H1 (cell line): ENCODE measurements at regions not wholly inside any gene's neighbourhood (a gene's known extent, or its start where the extent isn't known, plus 50 kb on each side); places are given as distances from the start of the nearest gene placed in this dataset.

Experiments
- CTCF ChIA-PET: fragments of 300-600 bp; sonication (Branson Sonifier 250); formaldehyde crosslinking; loops from one replicate; lab custom pipeline; 2021; ENCODE audit not compliant: partially characterized antibody; lab: Charles Lee
- POLR2A ChIA-PET: fragments of 300-600 bp; sonication (Branson Sonifier 250); formaldehyde crosslinking; loops from one replicate; lab custom pipeline; 2021; ENCODE audit warnings: inconsistent platforms; ENCODE audit not compliant: partially characterized antibody; lab: Charles Lee
- DNase-seq, 2 experiments: peaks; one replicate each; pipeline versions ENCODE4 v3.0.0 to v3.0.0-alpha.2; 2010 to 2022; ENCODE audit warnings: low spot score in 2 of 2, low read depth in 1 of 2, mixed read lengths in 1 of 2
- FAIRE-seq: peaks from 2 replicates; lab custom pipeline; 2011; peaks lifted over from hg19 to GRCh38; lab: Jason Lieb, UNC
- H2AFZ ChIP-seq: 2 replicates; pipeline ENCODE4 v1.8.1; 2012; ENCODE audit warnings: low read length, inconsistent platforms
- H2AK5ac ChIP-seq: 2 replicates; pipeline ENCODE4 v1.6.1; 2013; ENCODE audit warnings: low read depth, low read length
- H2BK120ac ChIP-seq: replicated peaks from 2 replicates; pipeline ENCODE3; 2013; ENCODE audit warnings: low read depth, low read length, inconsistent platforms
- H2BK12ac ChIP-seq: 2 replicates; pipeline ENCODE4 v1.6.1; 2013; ENCODE audit warnings: low read depth, low read length
- H2BK15ac ChIP-seq: 2 replicates; pipeline ENCODE4 v1.6.1; 2013; ENCODE audit warnings: low read length
- H2BK20ac ChIP-seq: 2 replicates; pipeline ENCODE4 v1.6.1; 2013; ENCODE audit warnings: low read length
- H2BK5ac ChIP-seq: 2 replicates; pipeline ENCODE4 v1.6.1; 2013; ENCODE audit warnings: low read depth, low read length
- H3K14ac ChIP-seq: 2 replicates; pipeline ENCODE4 v1.6.1; 2013; ENCODE audit warnings: inconsistent platforms; ENCODE audit not compliant: insufficient read length
- H3K18ac ChIP-seq: 2 replicates; pipeline ENCODE4 v1.6.1; 2013; ENCODE audit warnings: low read length; ENCODE audit errors: extremely low read depth
- H3K23ac ChIP-seq: 2 replicates; pipeline ENCODE4 v1.6.1; 2013; ENCODE audit warnings: inconsistent platforms; ENCODE audit not compliant: insufficient read length
- H3K23me2 ChIP-seq: 2 replicates; pipeline ENCODE4 v1.6.1; 2013; ENCODE audit warnings: low read depth, low read length
- H3K27ac ChIP-seq: 2 replicates; pipeline ENCODE4 v1.6.1; 2011; ENCODE audit warnings: low read depth, low read length, inconsistent platforms
- H3K27me3 ChIP-seq, 4 experiments: replicated peaks in 1 of 4; 1 replicate in 1 of 4; 2 replicates in 3 of 4; pipeline versions ENCODE4 v1.6.1 to v1.8.1; 2011 to 2013; ENCODE audit warnings: low read length in 3 of 4, mild to moderate bottlenecking in 3 of 4, inconsistent platforms in 2 of 4, mixed read lengths in 2 of 4, moderate library complexity in 1 of 4; ENCODE audit not compliant: control insufficient read depth in 3 of 4, insufficient read depth in 3 of 4; ENCODE audit errors: extremely low read depth in 1 of 4
- H3K36me3 ChIP-seq, 4 experiments: 2 replicates each; pipeline versions ENCODE4 v1.6.1 to v1.8.1; 2011 to 2013; ENCODE audit warnings: mild to moderate bottlenecking in 4 of 4, low read length in 3 of 4, moderate library complexity in 2 of 4, control low read depth in 1 of 4, inconsistent platforms in 1 of 4; ENCODE audit not compliant: insufficient read depth in 4 of 4, control insufficient read depth in 2 of 4
- H3K4ac ChIP-seq: replicated peaks from 2 replicates; pipeline ENCODE3; 2013; ENCODE audit warnings: low read length, low read depth, mixed read lengths, inconsistent platforms; ENCODE audit not compliant: insufficient read length
- H3K4me1 ChIP-seq, 4 experiments: replicated peaks in 1 of 4; 1 replicate in 1 of 4; 2 replicates in 3 of 4; pipeline versions ENCODE4 v1.6.1 to v1.8.1; 2011 to 2013; ENCODE audit warnings: low read length in 3 of 4, inconsistent platforms in 2 of 4, mixed read lengths in 1 of 4; ENCODE audit not compliant: insufficient read depth in 4 of 4, control insufficient read depth in 3 of 4
- H3K4me2 ChIP-seq, 2 experiments: 2 replicates each; pipeline versions ENCODE4 v1.6.1 to v1.8.1; 2011 to 2013; ENCODE audit warnings: low read depth in 2 of 2, low read length in 2 of 2, control low read depth in 1 of 2, inconsistent platforms in 1 of 2, mild to moderate bottlenecking in 1 of 2; ENCODE audit not compliant: insufficient read depth in 1 of 2
- H3K4me3 ChIP-seq, 4 experiments: fragments of 200-600, 300-600 bp in 1 of 4; sonication (generic), shearing (Covaris generic), sonication (Bioruptor Twin) in 1 of 4; 2 replicates each; pipeline versions ENCODE4 v1.5.1 to v1.8.1; 2011 to 2016; ENCODE audit warnings: low read length in 4 of 4, low read depth in 3 of 4, control low read depth in 2 of 4, inconsistent platforms in 2 of 4, mild to moderate bottlenecking in 2 of 4, mixed read lengths in 1 of 4, moderate library complexity in 1 of 4; ENCODE audit not compliant: insufficient read depth in 2 of 4; ENCODE audit errors: extremely low read depth in 1 of 4
- H3K56ac ChIP-seq: replicated peaks from 2 replicates; pipeline ENCODE3; 2013; ENCODE audit warnings: low read depth, mild to moderate bottlenecking, mixed read lengths, low read length, inconsistent platforms; ENCODE audit not compliant: insufficient read length
- H3K79me1 ChIP-seq: 2 replicates; pipeline ENCODE4 v1.6.1; 2013; ENCODE audit warnings: low read depth, low read length, control low read depth
- H3K79me2 ChIP-seq, 2 experiments: 2 replicates each; pipeline versions ENCODE4 v1.6.1 to v1.8.1; 2012 to 2013; ENCODE audit warnings: low read length in 2 of 2, mild to moderate bottlenecking in 2 of 2, inconsistent platforms in 1 of 2; ENCODE audit not compliant: insufficient read depth in 2 of 2, control insufficient read depth in 1 of 2
- H3K9ac ChIP-seq, 4 experiments: replicated peaks in 1 of 4; 1 replicate in 1 of 4; 2 replicates in 3 of 4; pipeline versions ENCODE4 v1.6.1 to v1.8.1; 2011 to 2013; ENCODE audit warnings: low read depth in 3 of 4, low read length in 3 of 4, control low read depth in 2 of 4, mild to moderate bottlenecking in 2 of 4, moderate library complexity in 2 of 4, inconsistent platforms in 1 of 4; ENCODE audit errors: extremely low read depth in 1 of 4
- H3K9me3 ChIP-seq, 2 experiments: 2 replicates each; pipeline versions ENCODE4 v1.6.1 to v1.8.1; 2012 to 2013; ENCODE audit warnings: mild to moderate bottlenecking in 2 of 2, moderate library complexity in 2 of 2, control low read depth in 1 of 2, inconsistent platforms in 1 of 2, low read depth in 1 of 2, low read length in 1 of 2, mixed read lengths in 1 of 2; ENCODE audit not compliant: insufficient read depth in 2 of 2
- H4K20me1 ChIP-seq, 2 experiments: replicated peaks in 1 of 2; 2 replicates each; pipeline versions ENCODE3 to v1.8.1; 2011 to 2013; ENCODE audit warnings: inconsistent platforms in 2 of 2, low read length in 2 of 2, mild to moderate bottlenecking in 1 of 2; ENCODE audit not compliant: insufficient read depth in 2 of 2, control insufficient read depth in 1 of 2
- H4K5ac ChIP-seq: 2 replicates; pipeline ENCODE4 v1.6.1; 2013; ENCODE audit warnings: low read length, low read depth, mixed read lengths, inconsistent platforms; ENCODE audit not compliant: insufficient read length
- H4K8ac ChIP-seq: 2 replicates; pipeline ENCODE4 v1.8.0; 2013; ENCODE audit warnings: mild to moderate bottlenecking, moderate library complexity, low read length, inconsistent platforms; ENCODE audit not compliant: insufficient read depth; ENCODE audit errors: extremely low read depth
- H4K91ac ChIP-seq: replicated peaks from 2 replicates; pipeline ENCODE3; 2013; ENCODE audit warnings: low read length, mixed read lengths, inconsistent platforms; ENCODE audit not compliant: insufficient read length
- CBX8 ChIP-seq: fragments of 300-800, 300-1000 bp; sonication (generic); IDR thresholded peaks from 2 replicates; pipeline ENCODE4 v1.7.1; 2016; ENCODE audit warnings: low read depth, low read length, borderline replicate concordance
- FOSL1 ChIP-seq: IDR thresholded peaks from 2 replicates; pipeline ENCODE4 v1.6.1; 2011; ENCODE audit warnings: mild to moderate bottlenecking, low read depth, low read length, moderate library complexity; ENCODE audit not compliant: insufficient read depth
- HDAC6 ChIP-seq: IDR thresholded peaks from one replicate; pipeline ENCODE4 v1.7.1; 2012; ENCODE audit warnings: low read depth, mild to moderate bottlenecking, inconsistent platforms, low read length, moderate library complexity
- KDM5A ChIP-seq: fragments of 200-600 bp; IDR thresholded peaks from 2 replicates; pipeline ENCODE4 v1.7.1; 2012; ENCODE audit warnings: mild to moderate bottlenecking, low read length, inconsistent platforms, mixed read lengths
- RAD21 ChIP-seq, 2 experiments: IDR thresholded peaks in 1 of 2; conservative IDR thresholded peaks in 1 of 2; 2 replicates each; pipeline ENCODE4 v1.6.1; 2011; ENCODE audit warnings: low read depth in 2 of 2, low read length in 2 of 2, improper control_type of control experiment in 1 of 2, inconsistent platforms in 1 of 2, mild to moderate bottlenecking in 1 of 2, moderate library complexity in 1 of 2
- SP1 ChIP-seq: IDR thresholded peaks from 2 replicates; pipeline ENCODE4 v1.6.1; 2011; ENCODE audit warnings: low read depth, low read length
- SUZ12 ChIP-seq: fragments of 200-600 bp; sonication (generic); IDR thresholded peaks from 2 replicates; pipeline ENCODE4 v1.6.1; 2012; ENCODE audit warnings: mild to moderate bottlenecking, inconsistent platforms, low read length, moderate library complexity, mixed read lengths
- TF ChIP-seq, protein P1 (sequence below), 3 experiments: IDR thresholded peaks; 1 replicate in 2 of 3; 2 replicates in 1 of 3; pipeline versions ENCODE4 v1.5.1 to v1.6.1; 2011; ENCODE audit warnings: low read length in 3 of 3, mild to moderate bottlenecking in 3 of 3, inconsistent platforms in 2 of 3, low read depth in 1 of 3, moderate library complexity in 1 of 3; ENCODE audit not compliant: insufficient read depth in 1 of 3; ENCODE audit errors: control extremely low read depth in 1 of 3

GRCh38 chr13:38418286-38418685 lies 68.6 kb downstream of the UFM1 start:
- H2BK12ac ChIP-seq = no peak overlapping the region
- no peak overlapping the region for H4K5ac ChIP-seq
- no peak overlapping the region for H3K14ac ChIP-seq
- H3K23ac ChIP-seq = no peak overlapping the region
- H2AFZ ChIP-seq = no peak overlapping the region
- H3K9ac ChIP-seq = no peak overlapping the region
- no peak overlapping the region for H4K8ac ChIP-seq
- H3K23me2 ChIP-seq = no peaks in the 10 kb centered on the region
- no peak overlapping the region for H3K56ac ChIP-seq
- CTCF ChIA-PET = interaction anchor here (0.9 to 1.3 kb wide), 5 partner anchors 9 to 161 kb away, joined by 3 to 8 read pairs (median 3); no protein-coding TSS in a partner anchor
- TF ChIP-seq FOSL1 = no peak
- TF ChIP-seq KDM5A = no peak
- no peak for TF ChIP-seq SUZ12
- TF ChIP-seq SP1 = no peak
- TF ChIP-seq CBX8 = no peak
- no peak for TF ChIP-seq HDAC6
- TF ChIP-seq, protein P1, sequence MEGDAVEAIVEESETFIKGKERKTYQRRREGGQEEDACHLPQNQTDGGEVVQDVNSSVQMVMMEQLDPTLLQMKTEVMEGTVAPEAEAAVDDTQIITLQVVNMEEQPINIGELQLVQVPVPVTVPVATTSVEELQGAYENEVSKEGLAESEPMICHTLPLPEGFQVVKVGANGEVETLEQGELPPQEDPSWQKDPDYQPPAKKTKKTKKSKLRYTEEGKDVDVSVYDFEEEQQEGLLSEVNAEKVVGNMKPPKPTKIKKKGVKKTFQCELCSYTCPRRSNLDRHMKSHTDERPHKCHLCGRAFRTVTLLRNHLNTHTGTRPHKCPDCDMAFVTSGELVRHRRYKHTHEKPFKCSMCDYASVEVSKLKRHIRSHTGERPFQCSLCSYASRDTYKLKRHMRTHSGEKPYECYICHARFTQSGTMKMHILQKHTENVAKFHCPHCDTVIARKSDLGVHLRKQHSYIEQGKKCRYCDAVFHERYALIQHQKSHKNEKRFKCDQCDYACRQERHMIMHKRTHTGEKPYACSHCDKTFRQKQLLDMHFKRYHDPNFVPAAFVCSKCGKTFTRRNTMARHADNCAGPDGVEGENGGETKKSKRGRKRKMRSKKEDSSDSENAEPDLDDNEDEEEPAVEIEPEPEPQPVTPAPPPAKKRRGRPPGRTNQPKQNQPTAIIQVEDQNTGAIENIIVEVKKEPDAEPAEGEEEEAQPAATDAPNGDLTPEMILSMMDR (IDR thresholded peaks at IDR 0.05; ENCODE audit: control extremely low read depth in 1 of 3, insufficient read depth in 1 of 3, low read depth in 1 of 3, low read length in 3 of 3) = no peak
- TF ChIP-seq RAD21 (IDR thresholded peaks at IDR 0.05 in 1 of 2, conservative IDR thresholded peaks at IDR 0.05 in 1 of 2; ENCODE audit: low read depth in 2 of 2, low read length in 2 of 2) = no peak
- TF ChIP-seq, all 59 proteins: peak for 0
- Histone ChIP-seq H3K79me2 (no peaks in the 10 kb centered on the region), H2BK5ac (no peak overlapping the region), H2AK5ac (no peak overlapping the region), H3K4ac (no peak overlapping the region), H2BK120ac (no peak overlapping the region), H3K36me3 (no peaks in the 10 kb centered on the region), H3K27ac (no peak overlapping the region), H3K79me1 (no peaks in the 10 kb centered on the region), H3K9me3 (peaks cover 0 to 4% of the 10 kb centered on the region in 2 experiments; a peak in 1 of 4 replicates), H4K91ac (no peak overlapping the region), H3K18ac (no peak overlapping the region), H2BK20ac (no peak overlapping the region), H3K27me3 (no peaks in the 10 kb centered on the region), H2BK15ac (no peak overlapping the region), H4K20me1 (no peaks in the 10 kb centered on the region), H3K4me1 (no peaks in the 10 kb centered on the region), H3K4me3 (no peak overlapping the region), H3K4me2 (no peak overlapping the region)
- no peak for FAIRE-seq
- POLR2A ChIA-PET = no interaction called here
- no peak for DNase-seq
